ENCODE measurements at regions not wholly inside any gene's neighbourhood (a gene's known extent, or its start where the extent isn't known, plus 50 kb on each side); places are given as distances from the start of the nearest gene placed in this dataset.

DNA sequence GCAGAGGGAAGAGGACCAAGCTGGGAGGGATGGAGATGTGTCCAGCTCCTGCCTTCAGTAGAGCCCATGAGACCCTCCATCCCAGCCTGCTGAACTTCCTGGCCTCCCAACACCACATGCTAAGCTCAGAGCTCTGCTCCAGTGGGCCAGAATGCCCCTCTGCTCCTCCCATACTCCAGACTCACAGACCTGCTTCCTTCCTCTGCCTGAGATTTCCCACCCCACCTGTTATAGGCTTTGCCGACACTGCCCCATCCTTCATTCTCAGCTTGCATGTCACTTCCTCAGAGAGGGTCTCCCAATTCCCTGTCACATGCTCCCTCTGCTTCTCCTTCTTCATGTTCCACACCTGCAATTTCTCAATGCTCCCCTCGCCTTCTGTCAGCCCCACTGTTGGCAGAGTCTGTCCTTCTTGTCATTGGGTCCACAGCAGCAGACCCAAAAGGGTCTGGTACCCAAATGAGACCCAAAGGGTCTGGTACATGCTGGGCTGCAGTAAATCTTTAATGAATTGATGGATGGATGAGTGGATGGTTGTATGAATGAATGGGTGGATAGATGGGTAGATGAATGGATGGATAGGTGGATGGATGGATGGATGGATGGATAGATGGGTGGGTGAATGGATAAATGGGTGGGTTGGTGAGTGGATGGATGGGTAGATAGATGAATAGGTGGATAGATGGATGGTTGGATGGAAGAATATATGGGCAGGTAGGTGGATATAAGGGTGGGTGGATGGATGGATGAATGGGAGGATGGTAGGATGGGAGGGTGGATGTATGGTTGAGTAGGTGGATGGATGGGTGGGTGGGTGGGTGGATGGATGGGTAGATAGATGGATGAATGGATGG lies 105.3 kb upstream of the FGF3 start:
- Histone ChIP-seq H3K4me1 (ENCODE audit: control insufficient read depth in 2 of 2, insufficient read depth in 2 of 2, low read length in 2 of 2) (no peaks in the 10 kb centered on the region), H3K9me3 (ENCODE audit: control insufficient read depth in 2 of 2, low read length in 2 of 2) (no peaks in the 10 kb centered on the region), H3K36me3 (ENCODE audit: control insufficient read depth in 2 of 2, insufficient read depth in 2 of 2, low read length in 2 of 2) (no peaks in the 10 kb centered on the region), H3K27ac (ENCODE audit: low read depth in 2 of 2, low read length in 2 of 2) (no peak overlapping the region), H3K27me3 (ENCODE audit: control insufficient read depth in 2 of 2, insufficient read depth in 2 of 2, low read length in 2 of 2) (peaks cover 0 to 9% of the 10 kb centered on the region in 2 donors), H3K9ac (ENCODE audit: low read depth in 1 of 2, low read length in 2 of 2) (no peak overlapping the region), H3K4me3 (ENCODE audit: low read length in 2 of 2) (no peak overlapping the region)

DNA sequence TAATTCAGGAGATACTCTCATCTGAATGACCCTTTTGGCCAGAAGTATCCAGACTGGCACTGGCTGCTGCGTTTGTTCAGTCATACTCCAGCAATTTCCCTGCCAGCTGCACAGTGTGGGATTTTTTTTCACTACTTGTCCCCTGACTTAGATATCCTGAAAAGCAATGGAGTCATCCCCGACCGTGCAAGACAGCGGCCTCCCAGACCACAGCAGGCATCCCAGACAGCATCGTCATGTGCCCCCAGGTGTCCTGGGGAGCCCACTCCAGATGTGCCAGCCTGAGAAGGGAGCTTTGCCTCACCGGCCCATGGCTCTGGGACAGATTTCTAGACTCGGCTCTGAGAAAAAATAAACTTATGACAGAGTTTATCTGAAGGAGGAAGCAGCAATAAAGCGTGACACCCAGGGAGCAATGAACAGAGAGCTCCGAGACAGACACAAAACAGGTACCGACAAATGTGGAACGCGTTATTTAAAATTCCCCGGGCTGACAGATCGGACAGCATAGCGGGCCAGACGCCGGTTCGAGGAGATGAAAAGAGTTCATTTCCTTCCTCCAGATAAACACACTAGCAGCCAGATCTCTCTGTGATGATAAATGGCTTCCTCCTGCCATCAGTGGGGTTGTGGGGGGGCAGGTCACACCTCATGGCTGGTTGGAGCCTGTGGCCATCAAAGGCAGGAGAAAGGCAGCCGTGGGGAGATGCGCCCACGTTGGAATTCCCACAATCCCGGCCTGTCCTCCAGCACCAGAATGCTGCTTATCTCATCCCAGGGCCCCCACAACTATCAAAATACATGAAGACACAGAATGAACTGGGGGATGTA lies 106.4 kb upstream of the FGF3 start:
- no peak overlapping the region for H3K27ac ChIP-seq (ENCODE audit: low read depth in 2 of 2, low read length in 2 of 2)
- H3K9me3 ChIP-seq (ENCODE audit: control insufficient read depth in 2 of 2, low read length in 2 of 2), result no peaks in the 10 kb centered on the region
- no peaks in the 10 kb centered on the region for H3K4me1 ChIP-seq (ENCODE audit: control insufficient read depth in 2 of 2, insufficient read depth in 2 of 2, low read length in 2 of 2)
- H3K36me3 ChIP-seq (ENCODE audit: control insufficient read depth in 2 of 2, insufficient read depth in 2 of 2, low read length in 2 of 2), result no peaks in the 10 kb centered on the region
- peaks cover 0 to 9% of the 10 kb centered on the region in 2 donors for H3K27me3 ChIP-seq (ENCODE audit: control insufficient read depth in 2 of 2, insufficient read depth in 2 of 2, low read length in 2 of 2)
- H3K9ac ChIP-seq (ENCODE audit: low read depth in 1 of 2, low read length in 2 of 2), result no peak overlapping the region
- H3K4me3 ChIP-seq (ENCODE audit: low read length in 2 of 2), result no peak overlapping the region

DNA sequence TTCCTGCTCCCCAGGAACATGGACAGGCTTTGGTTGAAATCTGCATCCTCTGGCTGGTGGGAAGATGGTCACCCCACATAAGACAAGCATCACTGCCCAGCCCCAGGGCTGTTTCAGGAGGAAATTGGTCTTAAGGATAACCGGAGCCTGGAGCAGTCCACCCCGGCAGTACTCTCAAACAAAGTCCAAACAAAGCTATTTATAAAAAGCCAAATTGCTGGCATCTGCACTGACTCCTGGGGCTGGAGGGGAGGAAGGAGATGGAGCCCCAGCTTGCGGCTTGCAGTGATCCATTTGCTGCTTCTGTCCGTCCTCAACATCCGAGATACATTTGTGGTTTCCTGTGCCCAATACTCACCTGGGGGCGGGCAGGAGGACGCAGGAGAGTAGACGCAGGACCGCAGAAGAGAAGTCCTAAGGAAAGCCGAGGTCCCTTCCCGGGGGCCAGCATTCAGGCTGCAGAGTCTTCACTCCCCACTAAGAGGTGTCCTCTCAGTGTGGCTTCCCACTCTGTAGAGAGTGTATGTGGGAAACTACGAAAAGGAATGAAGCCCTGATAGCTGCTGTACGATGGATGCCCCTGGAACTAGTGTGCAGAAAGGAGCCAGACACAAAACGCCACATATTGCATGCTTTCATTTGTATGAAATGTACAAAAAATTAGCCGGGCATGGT lies 107.3 kb upstream of the FGF3 start:
- H3K4me3 ChIP-seq (ENCODE audit: low read length in 2 of 2), result no peak overlapping the region
- H3K27me3 ChIP-seq (ENCODE audit: control insufficient read depth in 2 of 2, insufficient read depth in 2 of 2, low read length in 2 of 2), result peaks cover 0 to 9% of the 10 kb centered on the region in 2 donors
- H3K27ac ChIP-seq (ENCODE audit: low read depth in 2 of 2, low read length in 2 of 2), result no peak overlapping the region
- no peaks in the 10 kb centered on the region for H3K9me3 ChIP-seq (ENCODE audit: control insufficient read depth in 2 of 2, low read length in 2 of 2)
- H3K36me3 ChIP-seq (ENCODE audit: control insufficient read depth in 2 of 2, insufficient read depth in 2 of 2, low read length in 2 of 2), result no peaks in the 10 kb centered on the region
- no peak overlapping the region for H3K9ac ChIP-seq (ENCODE audit: low read depth in 1 of 2, low read length in 2 of 2)
- H3K4me1 ChIP-seq (ENCODE audit: control insufficient read depth in 2 of 2, insufficient read depth in 2 of 2, low read length in 2 of 2), result no peaks in the 10 kb centered on the region

DNA sequence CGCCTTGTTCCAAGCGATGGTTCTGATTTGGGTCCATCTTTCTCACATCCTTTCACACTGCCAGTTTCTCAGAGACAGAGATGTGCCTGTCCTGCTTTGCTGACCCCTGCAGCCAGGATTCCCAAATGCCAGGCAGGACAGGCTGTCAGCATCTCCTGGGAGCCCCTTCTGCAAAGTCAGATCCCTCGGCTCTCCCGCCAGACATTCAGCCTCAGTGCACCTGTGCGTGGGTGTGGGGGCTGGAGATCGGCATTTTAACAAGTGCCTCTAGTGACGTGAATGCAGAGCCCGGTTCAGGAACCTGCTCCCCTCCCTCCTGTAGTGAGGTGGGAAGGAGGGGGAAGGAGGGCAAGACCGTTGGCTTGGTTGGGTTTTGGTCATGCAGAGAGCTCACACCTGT lies 108.9 kb upstream of the FGF3 start:
- H3K4me1 ChIP-seq (ENCODE audit: control insufficient read depth in 2 of 2, insufficient read depth in 2 of 2, low read length in 2 of 2), result no peaks in the 10 kb centered on the region
- no peak overlapping the region for H3K9ac ChIP-seq (ENCODE audit: low read depth in 1 of 2, low read length in 2 of 2)
- H3K9me3 ChIP-seq (ENCODE audit: control insufficient read depth in 2 of 2, low read length in 2 of 2), result no peaks in the 10 kb centered on the region
- H3K36me3 ChIP-seq (ENCODE audit: control insufficient read depth in 2 of 2, insufficient read depth in 2 of 2, low read length in 2 of 2), result no peaks in the 10 kb centered on the region
- H3K27ac ChIP-seq (ENCODE audit: low read depth in 2 of 2, low read length in 2 of 2), result no peak overlapping the region
- peaks cover 0 to 6% of the 10 kb centered on the region in 2 donors for H3K27me3 ChIP-seq (ENCODE audit: control insufficient read depth in 2 of 2, insufficient read depth in 2 of 2, low read length in 2 of 2)
- no peak overlapping the region for H3K4me3 ChIP-seq (ENCODE audit: low read length in 2 of 2)

DNA sequence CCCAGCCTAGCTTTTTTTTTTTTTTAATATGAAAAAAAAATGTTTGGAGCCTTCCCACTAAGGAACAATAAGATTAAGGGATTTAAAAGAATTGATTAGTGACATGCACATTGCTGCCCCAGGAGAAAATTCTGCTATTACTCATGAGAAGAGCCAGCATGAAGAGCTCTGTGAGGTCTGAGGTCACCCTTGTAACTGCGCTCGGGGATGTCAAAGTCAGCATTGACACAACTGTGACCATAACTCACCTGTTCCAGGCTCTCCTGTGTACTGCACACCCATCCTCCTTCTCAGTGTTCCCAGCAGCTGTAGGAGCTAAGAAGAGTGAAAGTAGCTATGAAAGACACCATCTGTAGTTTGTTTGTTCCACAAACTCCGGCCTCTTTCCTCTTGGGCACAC lies 109.8 kb upstream of the FGF3 start:
- no peak overlapping the region for H3K9ac ChIP-seq (ENCODE audit: low read depth in 1 of 2, low read length in 2 of 2)

DNA sequence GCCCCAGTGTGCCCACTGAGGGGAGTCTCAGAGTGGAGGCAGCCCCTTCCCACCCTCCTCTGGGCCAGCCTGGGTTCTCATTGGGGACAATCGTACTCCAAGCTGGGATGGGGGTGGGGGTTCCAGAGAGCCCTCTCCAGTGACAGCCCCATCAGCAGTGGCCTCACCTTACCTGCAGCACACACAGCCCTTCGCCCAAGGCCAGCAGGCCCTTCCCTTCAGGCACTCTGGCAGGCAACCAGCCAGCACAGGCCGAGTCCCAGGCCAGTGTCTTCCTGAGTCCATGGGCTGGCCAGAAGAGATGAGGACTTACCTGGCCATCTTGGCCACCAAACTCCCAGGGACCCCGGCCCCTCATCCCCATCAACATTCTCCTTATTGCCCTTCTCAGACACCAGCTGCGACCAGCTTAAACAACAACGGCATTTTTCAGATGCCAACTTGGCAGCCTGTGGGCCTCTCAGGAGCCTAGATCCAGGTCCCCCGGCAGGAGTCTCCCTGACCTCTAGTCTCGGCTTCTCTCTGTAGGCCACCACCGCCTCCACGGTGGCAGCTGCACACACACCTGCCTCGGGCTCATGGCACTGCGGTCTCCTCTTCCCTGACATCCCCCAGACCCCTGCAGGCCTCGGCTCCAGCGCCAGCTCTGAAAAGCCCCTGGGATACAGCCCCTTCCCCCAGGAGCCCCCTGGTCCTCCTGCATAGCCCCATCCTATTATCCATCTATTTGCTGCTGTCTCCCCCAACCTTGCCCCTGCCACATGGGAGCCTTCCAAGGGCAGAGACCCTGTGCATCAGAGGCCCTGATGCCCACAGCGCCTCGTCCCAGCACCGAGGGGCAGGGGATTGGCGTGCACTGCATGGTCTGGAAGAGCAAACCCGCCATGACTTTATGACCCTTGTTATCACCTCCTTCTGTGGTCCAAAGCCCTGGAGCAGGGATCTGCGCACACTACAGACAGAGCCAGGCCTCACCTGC lies 111.2 kb upstream of the FGF3 start:
- Histone ChIP-seq H3K4me3 (ENCODE audit: low read length in 2 of 2) (no peak overlapping the region), H3K36me3 (ENCODE audit: control insufficient read depth in 2 of 2, insufficient read depth in 2 of 2, low read length in 2 of 2) (no peaks in the 10 kb centered on the region), H3K27ac (ENCODE audit: low read depth in 2 of 2, low read length in 2 of 2) (no peak overlapping the region), H3K9ac (ENCODE audit: low read depth in 1 of 2, low read length in 2 of 2) (no peak overlapping the region), H3K9me3 (ENCODE audit: control insufficient read depth in 2 of 2, low read length in 2 of 2) (no peaks in the 10 kb centered on the region), H3K27me3 (ENCODE audit: control insufficient read depth in 2 of 2, insufficient read depth in 2 of 2, low read length in 2 of 2) (peaks cover 0 to 6% of the 10 kb centered on the region in 2 donors), H3K4me1 (ENCODE audit: control insufficient read depth in 2 of 2, insufficient read depth in 2 of 2, low read length in 2 of 2) (no peaks in the 10 kb centered on the region)

More for the DNA sequence above, 109.8 kb upstream of the FGF3 start:
- H3K4me3 ChIP-seq (ENCODE audit: low read length in 2 of 2), result no peak overlapping the region
- no peaks in the 10 kb centered on the region for H3K36me3 ChIP-seq (ENCODE audit: control insufficient read depth in 2 of 2, insufficient read depth in 2 of 2, low read length in 2 of 2)
- no peaks in the 10 kb centered on the region for H3K4me1 ChIP-seq (ENCODE audit: control insufficient read depth in 2 of 2, insufficient read depth in 2 of 2, low read length in 2 of 2)
- H3K27ac ChIP-seq (ENCODE audit: low read depth in 2 of 2, low read length in 2 of 2), result no peak overlapping the region
- H3K27me3 ChIP-seq (ENCODE audit: control insufficient read depth in 2 of 2, insufficient read depth in 2 of 2, low read length in 2 of 2), result peaks cover 0 to 6% of the 10 kb centered on the region in 2 donors
- H3K9me3 ChIP-seq (ENCODE audit: control insufficient read depth in 2 of 2, low read length in 2 of 2), result no peaks in the 10 kb centered on the region

DNA sequence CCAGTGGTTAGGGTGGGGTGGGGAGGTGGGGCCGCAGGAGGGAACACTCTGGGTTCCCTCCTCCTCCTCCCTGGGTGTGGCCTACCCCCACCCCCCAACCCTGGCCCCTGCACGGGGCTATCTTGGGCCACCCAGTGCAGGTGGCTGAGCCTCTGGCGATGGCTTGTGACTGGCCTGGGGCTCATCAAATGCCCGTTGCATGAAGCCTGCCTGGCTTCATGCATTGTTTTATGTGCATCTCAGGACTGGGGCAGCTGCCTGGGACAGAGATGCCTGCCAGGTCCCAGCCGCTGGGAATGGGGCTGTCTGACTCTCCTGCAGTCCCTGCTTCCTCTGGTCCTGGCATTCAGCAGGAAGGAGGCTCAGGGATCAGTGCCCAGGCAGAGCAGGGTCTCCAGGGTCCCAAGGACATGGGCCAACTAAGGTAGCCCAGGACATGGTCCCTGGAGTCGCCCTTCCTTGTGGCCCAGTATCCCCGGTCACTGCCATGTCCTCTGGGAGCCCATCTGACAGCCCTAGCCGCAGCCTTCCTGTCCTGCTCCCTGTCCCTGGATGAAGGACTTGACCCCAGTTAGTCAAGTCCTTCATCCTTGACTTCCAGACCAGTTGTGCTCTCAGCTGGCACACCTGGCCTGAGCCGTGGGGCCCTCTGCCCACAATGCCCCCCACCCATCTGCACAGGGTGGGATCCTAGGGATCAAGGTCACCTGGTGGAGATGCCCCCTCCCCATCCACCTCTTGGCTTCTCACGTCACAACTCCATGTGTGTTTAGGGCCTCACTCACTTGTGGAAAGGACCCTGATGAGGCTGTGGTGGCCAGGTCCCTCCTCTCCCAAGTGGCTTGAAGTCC lies 112.1 kb upstream of the FGF3 start:
- H3K4me3 ChIP-seq (ENCODE audit: low read length in 2 of 2), result no peak overlapping the region
- H3K9ac ChIP-seq (ENCODE audit: low read depth in 1 of 2, low read length in 2 of 2), result no peak overlapping the region
- H3K4me1 ChIP-seq (ENCODE audit: control insufficient read depth in 2 of 2, insufficient read depth in 2 of 2, low read length in 2 of 2), result no peaks in the 10 kb centered on the region
- no peaks in the 10 kb centered on the region for H3K9me3 ChIP-seq (ENCODE audit: control insufficient read depth in 2 of 2, low read length in 2 of 2)
- no peaks in the 10 kb centered on the region for H3K36me3 ChIP-seq (ENCODE audit: control insufficient read depth in 2 of 2, insufficient read depth in 2 of 2, low read length in 2 of 2)
- peaks cover 0 to 3% of the 10 kb centered on the region in 2 donors for H3K27me3 ChIP-seq (ENCODE audit: control insufficient read depth in 2 of 2, insufficient read depth in 2 of 2, low read length in 2 of 2)
- no peak overlapping the region for H3K27ac ChIP-seq (ENCODE audit: low read depth in 2 of 2, low read length in 2 of 2)

DNA sequence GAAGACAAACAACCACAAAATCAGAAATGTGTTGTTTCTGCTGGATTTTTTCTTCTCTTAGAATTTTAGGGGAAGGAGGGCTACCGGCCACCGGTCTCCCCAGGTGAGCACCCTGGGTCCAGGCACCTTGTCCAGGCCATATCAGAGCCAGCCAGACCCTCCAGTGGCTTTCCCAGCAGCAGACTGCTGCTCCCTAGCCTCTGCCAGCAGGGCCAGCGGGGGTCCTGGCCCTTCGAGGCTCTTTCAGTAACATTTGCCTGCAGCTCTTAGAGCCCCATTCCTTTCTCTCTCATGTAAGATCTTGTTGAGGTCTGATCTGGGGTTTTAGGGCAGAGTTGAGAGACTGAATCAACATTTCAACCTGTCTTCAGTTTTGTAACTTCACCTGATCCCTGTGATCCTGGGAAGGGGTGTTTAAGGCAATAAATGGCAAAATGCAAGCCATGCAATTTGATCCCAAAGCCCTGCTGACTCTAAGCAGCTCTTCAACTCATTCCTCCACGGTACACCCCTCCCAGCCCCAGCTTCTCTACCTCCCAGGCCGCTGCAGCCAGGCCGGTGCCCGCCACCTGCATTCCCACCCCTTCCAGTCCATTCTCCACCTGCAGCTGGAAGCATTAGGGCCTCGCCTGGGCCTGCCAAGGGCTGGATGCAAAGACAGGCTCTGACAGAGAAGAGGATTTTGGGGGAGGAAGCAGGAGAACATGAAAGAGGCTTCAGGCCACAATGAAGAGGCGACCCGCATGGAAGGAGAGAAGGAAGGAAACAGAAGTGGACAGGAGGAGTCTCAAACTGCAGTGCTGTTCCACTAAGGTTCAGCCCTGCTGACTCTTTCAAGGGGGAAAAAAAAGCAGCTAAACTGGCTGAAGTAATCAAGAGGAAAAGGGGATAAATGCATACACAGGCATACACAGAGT lies 113.0 kb upstream of the FGF3 start:
- Histone ChIP-seq H3K27me3 (ENCODE audit: control insufficient read depth in 2 of 2, insufficient read depth in 2 of 2, low read length in 2 of 2) (no peaks in the 10 kb centered on the region), H3K36me3 (ENCODE audit: control insufficient read depth in 2 of 2, insufficient read depth in 2 of 2, low read length in 2 of 2) (no peaks in the 10 kb centered on the region), H3K9me3 (ENCODE audit: control insufficient read depth in 2 of 2, low read length in 2 of 2) (no peaks in the 10 kb centered on the region), H3K27ac (ENCODE audit: low read depth in 2 of 2, low read length in 2 of 2) (no peak overlapping the region), H3K9ac (ENCODE audit: low read depth in 1 of 2, low read length in 2 of 2) (no peak overlapping the region), H3K4me1 (ENCODE audit: control insufficient read depth in 2 of 2, insufficient read depth in 2 of 2, low read length in 2 of 2) (no peaks in the 10 kb centered on the region), H3K4me3 (ENCODE audit: low read length in 2 of 2) (no peak overlapping the region)
